Mammary epithelial cell (primary cell): ENCODE measurements at regions not wholly inside any gene's neighbourhood (a gene's known extent, or its start where the extent isn't known, plus 50 kb on each side); places are given as distances from the start of the nearest gene placed in this dataset.

ENCODE experiments used
- EZH2 ChIP-seq: IDR thresholded peaks from 2 replicates; pipeline ENCODE4 v1.6.1; 2012; ENCODE audit warnings: low read length, inconsistent platforms, borderline replicate concordance
- TF ChIP-seq, protein P1 (sequence below), 2 donors: IDR thresholded peaks in 1 of 2; conservative IDR thresholded peaks in 1 of 2; 2 replicates each; pipeline ENCODE4 v1.5.1; 2011 to 2012; ENCODE audit warnings: inconsistent platforms in 2 of 2, low read length in 2 of 2, mild to moderate bottlenecking in 2 of 2, control low read depth in 1 of 2, low read depth in 1 of 2; ENCODE audit not compliant: insufficient read depth in 1 of 2; ENCODE audit errors: extremely low read depth in 1 of 2

- TF ChIP-seq EZH2: no peak
- TF ChIP-seq, protein P1, sequence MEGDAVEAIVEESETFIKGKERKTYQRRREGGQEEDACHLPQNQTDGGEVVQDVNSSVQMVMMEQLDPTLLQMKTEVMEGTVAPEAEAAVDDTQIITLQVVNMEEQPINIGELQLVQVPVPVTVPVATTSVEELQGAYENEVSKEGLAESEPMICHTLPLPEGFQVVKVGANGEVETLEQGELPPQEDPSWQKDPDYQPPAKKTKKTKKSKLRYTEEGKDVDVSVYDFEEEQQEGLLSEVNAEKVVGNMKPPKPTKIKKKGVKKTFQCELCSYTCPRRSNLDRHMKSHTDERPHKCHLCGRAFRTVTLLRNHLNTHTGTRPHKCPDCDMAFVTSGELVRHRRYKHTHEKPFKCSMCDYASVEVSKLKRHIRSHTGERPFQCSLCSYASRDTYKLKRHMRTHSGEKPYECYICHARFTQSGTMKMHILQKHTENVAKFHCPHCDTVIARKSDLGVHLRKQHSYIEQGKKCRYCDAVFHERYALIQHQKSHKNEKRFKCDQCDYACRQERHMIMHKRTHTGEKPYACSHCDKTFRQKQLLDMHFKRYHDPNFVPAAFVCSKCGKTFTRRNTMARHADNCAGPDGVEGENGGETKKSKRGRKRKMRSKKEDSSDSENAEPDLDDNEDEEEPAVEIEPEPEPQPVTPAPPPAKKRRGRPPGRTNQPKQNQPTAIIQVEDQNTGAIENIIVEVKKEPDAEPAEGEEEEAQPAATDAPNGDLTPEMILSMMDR (conservative IDR thresholded peaks at IDR 0.05 in 1 of 2, IDR thresholded peaks at IDR 0.05 in 1 of 2; ENCODE audit: extremely low read depth in 1 of 2, insufficient read depth in 1 of 2, low read depth in 1 of 2, low read length in 2 of 2): no peak
These were observed 72.7 kb upstream of the BOD1L1 start for GRCh38 chr4:13700021-13700857.
